Parathyroid adenoma (tissue), 2 donors: ENCODE measurements at regions not wholly inside any gene's neighbourhood (a gene's known extent, or its start where the extent isn't known, plus 50 kb on each side); places are given as distances from the start of the nearest gene placed in this dataset.
"Not testable (repeated sequence)": the region's sequence is repeated elsewhere in the genome, so short reads cannot be mapped to it uniquely, and the experiment has no call there.

Experiments
- H2AFZ ChIP-seq: fragments of 300-600 bp; sonication (generic); one replicate; pipeline ENCODE4 v1.7.0; 2017; ENCODE audit warnings: antibody characterized with exemption, mild to moderate bottlenecking
- H3K27ac ChIP-seq: fragments of 300-600 bp; sonication (generic); one replicate; pipeline ENCODE4 v1.7.0; 2017
- H3K27me3 ChIP-seq: fragments of 300-600 bp; sonication (generic); one replicate; pipeline ENCODE4 v1.7.0; 2017; ENCODE audit warnings: low read length; ENCODE audit not compliant: control insufficient read depth, insufficient read depth
- H3K36me3 ChIP-seq: fragments of 300-600 bp; sonication (generic); one replicate; pipeline ENCODE4 v1.7.0; 2017; ENCODE audit warnings: low read length; ENCODE audit not compliant: control insufficient read depth, insufficient read depth
- H3K4me1 ChIP-seq: fragments of 300-600 bp; sonication (generic); one replicate; pipeline ENCODE4 v1.7.0; 2017; ENCODE audit warnings: control low read depth
- H3K4me2 ChIP-seq: fragments of 300-600 bp; sonication (generic); one replicate; pipeline ENCODE4 v1.7.0; 2017; ENCODE audit warnings: low read length
- H3K4me3 ChIP-seq: fragments of 300-600 bp; sonication (generic); one replicate; pipeline ENCODE4 v1.7.0; 2017; ENCODE audit warnings: low read depth, low read length
- H3K79me2 ChIP-seq: fragments of 300-600 bp; sonication (generic); one replicate; pipeline ENCODE4 v1.7.0; 2017; ENCODE audit warnings: control low read depth
- H3K9ac ChIP-seq: fragments of 300-600 bp; sonication (generic); one replicate; pipeline ENCODE4 v1.7.0; 2017; ENCODE audit warnings: mild to moderate bottlenecking
- H3K9me3 ChIP-seq: fragments of 300-600 bp; sonication (generic); one replicate; pipeline ENCODE4 v1.7.0; 2017; ENCODE audit warnings: low read length; ENCODE audit not compliant: control insufficient read depth
- TF ChIP-seq, protein P1 (sequence below): fragments of 300-600 bp; sonication (generic); IDR thresholded peaks from one replicate; pipeline ENCODE4 v1.7.0; 2017; ENCODE audit warnings: antibody characterized with exemption, mild to moderate bottlenecking
- donor health status: primary hyperparathyroidism.

DNA sequence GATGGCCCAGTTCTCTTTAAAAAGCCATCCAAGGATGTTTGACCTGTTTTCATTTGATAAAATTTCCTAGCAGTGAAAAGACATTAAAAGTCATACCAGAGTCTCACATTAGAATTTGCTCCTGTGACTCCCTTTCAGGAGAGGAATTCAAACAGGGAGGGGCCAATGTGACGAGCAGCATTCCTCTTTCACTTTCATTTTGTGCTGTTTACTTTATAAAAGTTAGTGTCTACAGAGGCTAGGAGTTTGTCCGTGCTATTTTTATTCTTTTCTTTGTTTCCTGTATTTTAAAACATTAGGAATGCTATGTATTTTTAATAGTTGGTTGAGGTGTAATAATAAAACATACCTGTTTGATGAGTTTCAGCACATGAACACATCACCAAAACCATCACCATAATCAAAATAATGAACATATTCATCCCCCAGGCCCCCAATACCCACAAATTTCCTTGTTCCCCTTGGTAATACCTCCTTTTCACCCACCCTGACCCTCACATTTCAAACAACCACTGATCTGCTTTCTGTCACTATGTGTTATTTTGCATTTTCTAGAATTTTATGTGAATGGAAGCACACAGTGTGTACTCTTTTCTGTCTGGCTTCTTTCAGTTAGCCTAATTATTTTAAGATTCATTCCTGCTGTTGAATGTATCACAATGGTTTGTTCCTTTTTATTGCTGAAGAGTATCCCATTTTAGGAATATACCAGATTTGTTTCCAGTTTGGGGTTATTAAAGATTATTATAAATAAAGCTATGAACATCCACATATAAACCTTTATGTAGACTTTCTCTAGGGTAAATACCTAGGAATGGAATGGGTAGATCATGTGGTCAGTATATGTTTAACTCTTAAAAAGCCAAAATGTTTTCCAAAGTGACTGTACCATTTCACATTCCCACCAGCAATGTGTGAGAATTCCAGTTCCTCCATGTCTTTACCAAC, 129.5 kb downstream of the TENT5C start:
- no peak overlapping the region for H3K9ac ChIP-seq
- no peaks in the 10 kb centered on the region for H3K79me2 ChIP-seq
- peak overlapping the region; percentile 74 for H3K4me2 ChIP-seq
- H3K4me1 ChIP-seq, result no peaks in the 10 kb centered on the region
- H2AFZ ChIP-seq, result peak overlapping the region; percentile 76
- TF ChIP-seq, protein P1, sequence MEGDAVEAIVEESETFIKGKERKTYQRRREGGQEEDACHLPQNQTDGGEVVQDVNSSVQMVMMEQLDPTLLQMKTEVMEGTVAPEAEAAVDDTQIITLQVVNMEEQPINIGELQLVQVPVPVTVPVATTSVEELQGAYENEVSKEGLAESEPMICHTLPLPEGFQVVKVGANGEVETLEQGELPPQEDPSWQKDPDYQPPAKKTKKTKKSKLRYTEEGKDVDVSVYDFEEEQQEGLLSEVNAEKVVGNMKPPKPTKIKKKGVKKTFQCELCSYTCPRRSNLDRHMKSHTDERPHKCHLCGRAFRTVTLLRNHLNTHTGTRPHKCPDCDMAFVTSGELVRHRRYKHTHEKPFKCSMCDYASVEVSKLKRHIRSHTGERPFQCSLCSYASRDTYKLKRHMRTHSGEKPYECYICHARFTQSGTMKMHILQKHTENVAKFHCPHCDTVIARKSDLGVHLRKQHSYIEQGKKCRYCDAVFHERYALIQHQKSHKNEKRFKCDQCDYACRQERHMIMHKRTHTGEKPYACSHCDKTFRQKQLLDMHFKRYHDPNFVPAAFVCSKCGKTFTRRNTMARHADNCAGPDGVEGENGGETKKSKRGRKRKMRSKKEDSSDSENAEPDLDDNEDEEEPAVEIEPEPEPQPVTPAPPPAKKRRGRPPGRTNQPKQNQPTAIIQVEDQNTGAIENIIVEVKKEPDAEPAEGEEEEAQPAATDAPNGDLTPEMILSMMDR, result no peak
- H3K9me3 ChIP-seq, result no peaks in the 10 kb centered on the region
- no peaks in the 10 kb centered on the region for H3K27me3 ChIP-seq
- H3K36me3 ChIP-seq, result no peaks in the 10 kb centered on the region
- H3K4me3 ChIP-seq, result peak overlapping the region; percentile 60
- peak overlapping the region; percentile 25 for H3K27ac ChIP-seq

DNA sequence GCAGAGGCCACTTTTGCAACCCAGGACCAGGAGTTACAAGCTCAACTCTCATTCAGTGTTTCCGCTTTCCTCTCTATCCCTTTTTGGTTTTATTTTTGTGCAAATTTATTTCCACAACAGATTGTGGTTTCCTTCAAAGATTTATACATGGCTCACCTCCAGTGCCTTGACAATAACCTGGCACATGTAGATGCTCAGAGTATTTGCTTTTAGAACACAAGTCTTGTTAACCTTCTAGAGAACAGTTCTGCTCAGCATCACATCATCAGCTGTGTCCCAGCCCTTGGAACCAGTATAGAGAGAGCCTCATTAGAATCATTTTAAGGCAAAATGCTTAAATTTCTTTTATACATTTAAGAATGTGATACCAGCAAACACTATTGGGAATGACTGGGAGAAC, 133.7 kb downstream of the TENT5C start:
- Histone ChIP-seq H3K36me3 (no peaks in the 10 kb centered on the region), H3K4me1 (no peaks in the 10 kb centered on the region), H3K9me3 (no peaks in the 10 kb centered on the region), H2AFZ (no peak overlapping the region), H3K4me3 (no peak overlapping the region), H3K27me3 (no peaks in the 10 kb centered on the region), H3K4me2 (no peak overlapping the region), H3K27ac (no peak overlapping the region), H3K79me2 (no peaks in the 10 kb centered on the region), H3K9ac (no peak overlapping the region)
- TF ChIP-seq, protein P1, result no peak

DNA sequence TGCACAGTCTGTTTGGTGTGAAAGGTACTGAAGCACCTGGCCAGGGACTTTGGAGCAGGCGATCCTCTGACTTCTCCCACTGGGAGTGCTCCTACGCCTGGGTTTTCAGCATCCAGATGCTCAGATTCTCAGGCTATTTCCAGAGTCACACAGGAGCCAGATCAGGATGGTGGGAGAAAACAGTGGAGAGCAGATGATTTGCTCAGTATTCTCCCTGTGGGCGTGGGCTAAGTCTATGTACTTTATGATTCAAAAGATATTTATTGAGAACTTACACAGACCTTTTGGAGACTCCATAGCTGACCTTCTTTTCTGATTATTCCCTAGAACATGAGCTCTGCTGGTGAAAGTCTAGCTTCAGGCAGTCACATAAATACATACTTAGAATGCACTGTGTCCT, 134.6 kb downstream of the TENT5C start:
- Histone ChIP-seq H3K36me3 (no peaks in the 10 kb centered on the region), H2AFZ (no peak overlapping the region), H3K27ac (no peak overlapping the region), H3K9ac (no peak overlapping the region), H3K4me2 (no peak overlapping the region), H3K4me3 (no peak overlapping the region), H3K27me3 (no peaks in the 10 kb centered on the region), H3K9me3 (peaks cover 3% of the 10 kb centered on the region), H3K79me2 (no peaks in the 10 kb centered on the region), H3K4me1 (no peaks in the 10 kb centered on the region)
- TF ChIP-seq, protein P1, result no peak

DNA sequence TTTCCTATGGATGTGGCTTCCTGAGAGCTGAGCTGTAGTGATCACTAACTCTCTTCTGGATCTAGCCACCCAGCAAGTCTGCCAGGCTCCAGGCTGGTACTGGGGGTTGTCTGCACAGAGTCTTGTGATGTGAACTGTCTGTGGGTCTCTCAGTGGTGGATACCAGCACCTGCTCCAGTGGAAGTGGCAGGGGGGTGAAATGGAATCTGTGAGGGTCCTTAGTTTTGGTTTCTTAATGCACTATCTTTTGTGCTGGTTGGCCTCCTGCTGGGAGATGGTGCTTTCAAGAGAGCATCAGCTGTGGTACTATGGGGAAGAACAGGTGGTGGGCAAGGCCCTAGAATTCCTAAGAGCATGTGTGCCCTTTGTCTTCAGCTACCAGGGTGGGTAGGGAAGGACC, 140.7 kb downstream of the TENT5C start:
- H3K36me3 ChIP-seq, H3K27ac ChIP-seq, H2AFZ ChIP-seq, H3K4me2 ChIP-seq, H3K79me2 ChIP-seq, H3K27me3 ChIP-seq, H3K9ac ChIP-seq, H3K4me3 ChIP-seq, H3K9me3 ChIP-seq, H3K4me1 ChIP-seq: not testable (repeated sequence)

DNA sequence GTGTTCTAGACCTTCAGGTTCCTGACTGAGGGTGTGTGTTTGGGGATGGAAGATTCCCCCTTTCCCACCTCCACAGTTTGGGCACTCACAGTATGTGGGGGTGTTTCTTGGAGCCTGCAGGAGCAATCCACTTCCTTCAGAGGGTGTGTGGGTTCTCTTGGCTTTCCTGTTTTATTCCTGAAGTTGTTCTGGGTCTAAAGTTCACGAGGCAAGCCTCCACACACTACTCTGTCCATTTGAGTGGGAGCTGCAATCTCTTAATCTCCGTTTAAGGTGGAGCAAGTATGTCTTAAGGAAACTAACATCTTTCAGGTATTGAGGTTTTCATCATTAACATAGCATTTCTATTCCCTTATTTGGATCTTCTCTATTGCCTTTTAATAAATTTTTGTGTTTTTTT, 141.8 kb downstream of the TENT5C start:
- H3K4me3 ChIP-seq, result no peak overlapping the region
- H3K79me2 ChIP-seq, result no peaks in the 10 kb centered on the region
- H3K36me3 ChIP-seq, result no peaks in the 10 kb centered on the region
- no peak overlapping the region for H3K27ac ChIP-seq
- no peak overlapping the region for H3K9ac ChIP-seq
- peaks cover 3% of the 10 kb centered on the region for H3K9me3 ChIP-seq
- no peak overlapping the region for H3K4me2 ChIP-seq
- H3K27me3 ChIP-seq, result no peaks in the 10 kb centered on the region
- H2AFZ ChIP-seq, result no peak overlapping the region
- no peaks in the 10 kb centered on the region for H3K4me1 ChIP-seq
- TF ChIP-seq, protein P1, result no peak
